OCI-M2 (cell line): ENCODE measurements at regions not wholly inside any gene's neighbourhood (a gene's known extent, or its start where the extent isn't known, plus 50 kb on each side); places are given as distances from the start of the nearest gene placed in this dataset.
"Not testable (repeated sequence)": the region's sequence is repeated elsewhere in the genome, so short reads cannot be mapped to it uniquely, and the experiment has no call there.

Source experiments
- DNase-seq: peaks from one replicate; lab custom pipeline; 2025; ENCODE audit not compliant: unreplicated experiment; lab: John Stamatoyannopoulos, UW

GRCh38 chr2:198653311-198653710 is 804.4 kb downstream of the SATB2 start:
- DNase-seq = no peak

- DNase-seq = no peak
Measured at GRCh38 chr2:198652461-198652860, 805.3 kb downstream of the SATB2 start.

GRCh38 chr2:198645816-198646215 is 811.9 kb downstream of the SATB2 start:
- no peak for DNase-seq

- DNase-seq = no peak
Measured at GRCh38 chr2:198641161-198641560, 816.6 kb downstream of the SATB2 start.

- DNase-seq = no peak
Measured at GRCh38 chr2:198640463-198640862, 817.3 kb downstream of the SATB2 start.

GRCh38 chr2:198639580-198639979 is 818.2 kb downstream of the SATB2 start:
- no peak for DNase-seq

- no peak for DNase-seq
Measured at GRCh38 chr2:198638577-198638976, 819.2 kb downstream of the SATB2 start.

- DNase-seq = no peak
Measured at GRCh38 chr2:198630384-198630783, 826.0 kb downstream of the PLCL1 start.

GRCh38 chr2:198628596-198628995 is 824.2 kb downstream of the PLCL1 start:
- no peak for DNase-seq

GRCh38 chr2:198622986-198623730 is 818.8 kb downstream of the PLCL1 start:
- DNase-seq = no peak

GRCh38 chr2:198615972-198616371 is 811.6 kb downstream of the PLCL1 start:
- DNase-seq = no peak

- no peak for DNase-seq
Measured at GRCh38 chr2:198611201-198611600, 806.8 kb downstream of the PLCL1 start.

- no peak for DNase-seq
Measured at GRCh38 chr2:198604599-198604998, 800.2 kb downstream of the PLCL1 start.

GRCh38 chr2:198602986-198603385 is 798.6 kb downstream of the PLCL1 start:
- DNase-seq = not testable (repeated sequence)

GRCh38 chr2:198597648-198598047 is 793.3 kb downstream of the PLCL1 start:
- no peak for DNase-seq

- DNase-seq = no peak
Measured at GRCh38 chr2:198596985-198597384, 792.6 kb downstream of the PLCL1 start.

- no peak for DNase-seq
Measured at GRCh38 chr2:198595721-198596120, 791.3 kb downstream of the PLCL1 start.

GRCh38 chr2:198591586-198591985 is 787.2 kb downstream of the PLCL1 start:
- no peak for DNase-seq

GRCh38 chr2:198587741-198588140 is 783.3 kb downstream of the PLCL1 start:
- DNase-seq = no peak

GRCh38 chr2:198587240-198587639 is 782.8 kb downstream of the PLCL1 start:
- DNase-seq = no peak

GRCh38 chr2:198571393-198571792 is 767.0 kb downstream of the PLCL1 start:
- DNase-seq = no peak

GRCh38 chr2:198558176-198558575 is 753.8 kb downstream of the PLCL1 start:
- DNase-seq = no peak

- no peak for DNase-seq
Measured at GRCh38 chr2:198546122-198546521, 741.7 kb downstream of the PLCL1 start.
